Astrocyte of the cerebellum (primary cell): ENCODE measurements at regions not wholly inside any gene's neighbourhood (a gene's known extent, or its start where the extent isn't known, plus 50 kb on each side); places are given as distances from the start of the nearest gene placed in this dataset.

Source experiments
- DNase-seq: peaks from one replicate; pipeline ENCODE4 v3.0.0-alpha.2; 2011; ENCODE audit warnings: low read depth
- H3K4me3 ChIP-seq: 2 replicates; pipeline ENCODE4 v1.5.1; 2011; ENCODE audit warnings: mild to moderate bottlenecking, low read depth, low read length, moderate library complexity
- in situ Hi-C: cut with HindIII; loops from 2 replicates; pipeline ENCODE4 v1.10.0; 2017; ENCODE audit warnings: low sequenced_read_pairs
- TF ChIP-seq, protein P1 (sequence below): IDR thresholded peaks from 2 replicates; pipeline ENCODE4 v1.5.1; 2012; ENCODE audit warnings: low read length, low read depth, moderate library complexity, mild to moderate bottlenecking; ENCODE audit errors: missing control alignments

DNA sequence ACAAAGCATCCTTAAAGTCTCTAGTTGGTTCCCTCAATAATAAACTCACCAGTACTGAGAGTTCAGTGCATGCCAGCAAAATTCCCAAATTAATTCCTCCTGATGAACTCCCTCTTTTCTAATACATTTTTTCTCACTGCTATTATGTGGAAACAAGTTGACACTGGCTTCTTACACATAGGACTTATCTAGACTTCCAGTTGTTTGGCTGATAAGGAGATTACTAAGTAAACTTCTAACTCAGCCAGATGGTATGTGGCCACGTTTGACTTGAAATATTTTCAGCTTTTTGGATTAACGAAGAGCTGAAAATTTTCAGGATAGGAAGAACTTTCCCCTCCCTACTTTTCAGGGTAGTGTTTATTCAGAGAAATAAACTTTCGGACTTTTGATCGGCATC, 1154.2 kb upstream of the TENM4 start:
- in situ Hi-C loops: no loop called here
- DNase-seq: peak; percentile 12
- H3K4me3 ChIP-seq: no peak overlapping the region
- TF ChIP-seq, protein P1, sequence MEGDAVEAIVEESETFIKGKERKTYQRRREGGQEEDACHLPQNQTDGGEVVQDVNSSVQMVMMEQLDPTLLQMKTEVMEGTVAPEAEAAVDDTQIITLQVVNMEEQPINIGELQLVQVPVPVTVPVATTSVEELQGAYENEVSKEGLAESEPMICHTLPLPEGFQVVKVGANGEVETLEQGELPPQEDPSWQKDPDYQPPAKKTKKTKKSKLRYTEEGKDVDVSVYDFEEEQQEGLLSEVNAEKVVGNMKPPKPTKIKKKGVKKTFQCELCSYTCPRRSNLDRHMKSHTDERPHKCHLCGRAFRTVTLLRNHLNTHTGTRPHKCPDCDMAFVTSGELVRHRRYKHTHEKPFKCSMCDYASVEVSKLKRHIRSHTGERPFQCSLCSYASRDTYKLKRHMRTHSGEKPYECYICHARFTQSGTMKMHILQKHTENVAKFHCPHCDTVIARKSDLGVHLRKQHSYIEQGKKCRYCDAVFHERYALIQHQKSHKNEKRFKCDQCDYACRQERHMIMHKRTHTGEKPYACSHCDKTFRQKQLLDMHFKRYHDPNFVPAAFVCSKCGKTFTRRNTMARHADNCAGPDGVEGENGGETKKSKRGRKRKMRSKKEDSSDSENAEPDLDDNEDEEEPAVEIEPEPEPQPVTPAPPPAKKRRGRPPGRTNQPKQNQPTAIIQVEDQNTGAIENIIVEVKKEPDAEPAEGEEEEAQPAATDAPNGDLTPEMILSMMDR: no peak

DNA sequence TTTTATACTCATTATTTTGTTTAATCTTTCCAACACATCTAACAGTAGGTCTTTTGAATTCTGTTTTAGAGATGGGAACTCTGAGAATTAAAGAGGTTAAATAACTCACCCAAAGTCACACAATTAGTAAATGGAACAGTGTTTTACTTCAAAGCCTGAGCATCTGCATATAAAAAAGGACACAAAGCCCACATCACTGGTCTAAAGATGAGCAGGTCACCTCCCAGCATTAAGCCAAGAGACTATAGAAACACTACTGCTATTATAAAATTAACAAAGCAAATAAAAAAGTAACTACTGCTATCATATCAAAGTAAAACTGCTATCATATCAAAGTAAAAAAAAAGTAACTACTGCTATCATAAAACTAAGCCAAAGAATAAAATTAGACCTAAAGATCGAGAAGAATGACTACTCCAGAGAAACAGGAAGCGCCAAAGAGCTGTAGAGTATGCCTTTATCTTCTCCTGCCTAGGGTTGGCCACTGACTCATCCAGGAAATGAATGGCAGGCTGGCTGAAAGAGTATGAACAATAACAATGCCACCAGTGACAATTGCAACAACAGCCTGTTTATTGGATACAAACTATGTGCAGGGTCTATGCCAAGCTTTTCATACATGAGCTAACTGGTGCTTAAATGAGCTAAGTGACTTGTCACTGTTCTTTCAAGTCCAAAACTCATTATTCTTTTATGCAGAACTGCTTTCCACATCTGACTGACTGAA, 1153.0 kb upstream of the TENM4 start:
- peak; percentile 8 for DNase-seq
- in situ Hi-C loops: no loop called here
- no peak overlapping the region for H3K4me3 ChIP-seq
- TF ChIP-seq, protein P1: no peak

DNA sequence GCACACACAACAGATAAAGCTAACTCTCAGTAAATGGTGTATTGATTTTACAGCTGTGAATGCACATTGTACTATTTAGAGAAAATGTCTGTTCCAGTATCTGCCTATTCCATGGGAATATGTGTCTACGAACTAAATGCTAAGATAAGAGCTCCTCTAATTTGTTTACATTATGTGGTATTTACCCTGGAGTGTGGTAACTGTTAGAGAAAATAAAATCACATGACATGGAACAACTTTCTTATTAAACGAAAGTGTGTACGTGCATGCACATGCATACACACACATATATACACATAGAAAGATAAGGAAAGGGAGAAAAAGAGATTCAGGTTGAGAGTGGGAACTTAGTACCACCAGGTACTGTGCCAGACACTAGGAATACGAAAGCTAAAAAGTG, 1151.7 kb upstream of the TENM4 start:
- TF ChIP-seq, protein P1: no peak
- H3K4me3 ChIP-seq: no peak overlapping the region
- DNase-seq: no peak
- in situ Hi-C loops: no loop called here

DNA sequence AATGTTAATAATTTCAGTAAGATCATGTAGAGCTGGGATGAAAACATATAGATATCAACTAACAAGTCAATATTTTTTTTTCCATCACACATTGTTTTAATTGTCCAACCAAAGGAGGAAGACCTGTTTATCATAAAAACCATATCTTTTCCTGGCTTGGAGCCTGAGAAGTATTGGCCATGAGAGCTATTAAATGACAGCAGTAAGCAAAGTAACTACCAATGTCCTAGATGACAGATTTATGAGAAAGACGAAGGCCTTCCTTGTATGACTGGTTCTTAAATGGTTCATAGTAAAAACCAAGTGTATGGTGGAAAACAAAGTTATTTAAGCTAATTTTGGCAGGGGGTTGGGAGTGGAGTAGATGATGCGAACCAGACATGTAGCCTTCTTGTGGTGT, 1147.1 kb upstream of the TENM4 start:
- TF ChIP-seq, protein P1: no peak
- DNase-seq: no peak
- H3K4me3 ChIP-seq: no peak overlapping the region
- in situ Hi-C loops: no loop called here

- H3K4me3 ChIP-seq: no peak overlapping the region
- DNase-seq: no peak
- in situ Hi-C loops: no loop called here
- TF ChIP-seq, protein P1: no peak
Observed at GRCh38 chr11:80586464-80586863, 1145.6 kb upstream of the TENM4 start.

DNA sequence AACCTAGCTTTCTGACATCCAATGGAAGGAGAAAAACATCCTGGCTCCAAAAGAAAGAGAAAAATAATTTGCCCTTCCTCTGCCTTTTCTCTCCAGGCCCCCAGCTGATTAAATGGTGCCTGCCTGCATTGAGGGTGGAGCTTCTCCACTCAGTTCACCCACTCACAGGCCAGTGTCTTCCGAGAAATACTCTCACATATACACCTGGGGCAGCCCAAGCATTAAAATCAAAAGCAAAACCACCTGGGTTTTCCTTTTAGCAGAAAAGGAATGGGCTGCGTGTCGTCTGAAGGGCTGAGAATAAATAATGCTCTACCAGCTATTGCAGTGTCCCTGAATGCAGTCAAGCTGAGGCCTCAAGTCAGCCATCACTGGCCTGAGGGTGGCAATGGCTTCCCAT, 1143.8 kb upstream of the TENM4 start:
- in situ Hi-C loops: no loop called here
- H3K4me3 ChIP-seq: no peak overlapping the region
- TF ChIP-seq, protein P1: no peak
- DNase-seq: no peak
